IMR-90 (cell line): ENCODE measurements at regions not wholly inside any gene's neighbourhood (a gene's known extent, or its start where the extent isn't known, plus 50 kb on each side); places are given as distances from the start of the nearest gene placed in this dataset.

ENCODE experiments used
- ATAC-seq: fragments of 200-7000 bp; cut with Tn5 transposase; 2 replicates; pipeline ENCODE4 v1.9.1; 2020; ENCODE audit warnings: low read depth, mild to moderate bottlenecking, moderate library complexity
- BruUV-seq: library from RNA; stranded (reverse); fragments of 400-500 nt; replicated peaks from 2 replicates; lab custom pipeline; 2021; lab: Mats Ljungman, UMichigan
- CTCF ChIA-PET: fragments of 300-600 bp; formaldehyde crosslinking; extraction: SDS; loops from one replicate; lab custom pipeline; 2021; ENCODE audit warnings: antibody characterized with exemption; lab: Yijun Ruan, JAX
- POLR2A ChIA-PET: fragments of 300-600 bp; sonication (Branson Sonifier 250); formaldehyde crosslinking; loops from one replicate; lab custom pipeline; 2022; ENCODE audit warnings: antibody characterized with exemption; ENCODE audit not compliant: unreplicated experiment; lab: Charles Lee
- DNase-seq: peaks from one replicate; pipeline ENCODE4 v3.0.0; 2013
- H2AFZ ChIP-seq: replicated peaks from 2 replicates; pipeline ENCODE3; 2013; ENCODE audit warnings: low read length, mild to moderate bottlenecking; ENCODE audit not compliant: poor library complexity
- H2AK5ac ChIP-seq: 2 replicates; pipeline ENCODE4 v1.6.1; 2013; ENCODE audit warnings: low read depth, low read length, inconsistent platforms
- H2AK9ac ChIP-seq: replicated peaks from 2 replicates; pipeline ENCODE3; 2013; ENCODE audit warnings: mild to moderate bottlenecking, low read depth, low read length, moderate library complexity; ENCODE audit not compliant: poor library complexity
- H2BK120ac ChIP-seq: 2 replicates; pipeline ENCODE4 v1.6.1; 2013; ENCODE audit warnings: low read depth, low read length, inconsistent platforms
- H2BK15ac ChIP-seq: 3 replicates; pipeline ENCODE4 v1.6.1; 2013; ENCODE audit warnings: low read depth, low read length, inconsistent platforms
- H2BK20ac ChIP-seq: 2 replicates; pipeline ENCODE4 v1.6.1; 2013; ENCODE audit warnings: low read depth, mild to moderate bottlenecking, inconsistent platforms, low read length, moderate library complexity
- H2BK5ac ChIP-seq: 2 replicates; pipeline ENCODE4 v1.6.1; 2013; ENCODE audit warnings: mild to moderate bottlenecking, low read depth, low read length, inconsistent platforms; ENCODE audit not compliant: poor library complexity, severe bottlenecking
- H3K14ac ChIP-seq: replicated peaks from 2 replicates; pipeline ENCODE4 v1.6.1; 2013; ENCODE audit warnings: low read depth, low read length, inconsistent platforms
- H3K18ac ChIP-seq: 2 replicates; pipeline ENCODE4 v1.6.1; 2013; ENCODE audit warnings: low read depth, low read length, control low read depth
- H3K23ac ChIP-seq: 2 replicates; pipeline ENCODE4 v1.6.1; 2013; ENCODE audit warnings: low read depth, low read length, inconsistent platforms
- H3K27ac ChIP-seq: 2 replicates; pipeline ENCODE4 v1.5.1; 2013; ENCODE audit warnings: mild to moderate bottlenecking, control low read depth, low read length; ENCODE audit not compliant: insufficient read depth
- H3K27me3 ChIP-seq: 2 replicates; pipeline ENCODE4 v1.6.1; 2013; ENCODE audit warnings: low read length; ENCODE audit not compliant: control insufficient read depth, insufficient read depth
- H3K36me3 ChIP-seq: 2 replicates; pipeline ENCODE4 v1.6.1; 2013; ENCODE audit warnings: low read length, mixed read lengths; ENCODE audit not compliant: control insufficient read depth, insufficient read depth
- H3K4ac ChIP-seq: 2 replicates; pipeline ENCODE4 v1.6.1; 2013; ENCODE audit warnings: low read depth, low read length, inconsistent platforms
- H3K4me1 ChIP-seq: 2 replicates; pipeline ENCODE4 v1.6.1; 2013; ENCODE audit warnings: low read length, mixed read lengths; ENCODE audit not compliant: control insufficient read depth, insufficient read depth
- H3K4me2 ChIP-seq: 2 replicates; pipeline ENCODE4 v1.6.1; 2013; ENCODE audit warnings: low read depth, mild to moderate bottlenecking, control low read depth, low read length, moderate library complexity
- H3K4me3 ChIP-seq: 2 replicates; pipeline ENCODE4 v1.5.1; 2013; ENCODE audit warnings: low read depth, mild to moderate bottlenecking, control low read depth, low read length, moderate library complexity; ENCODE audit not compliant: insufficient read depth
- H3K56ac ChIP-seq: 2 replicates; pipeline ENCODE4 v1.6.1; 2013; ENCODE audit warnings: low read length, inconsistent platforms; ENCODE audit not compliant: insufficient read depth; ENCODE audit errors: extremely low read depth
- H3K79me1 ChIP-seq, 2 experiments: 2 replicates each; pipeline ENCODE4 v1.6.1; 2013; ENCODE audit warnings: low read length in 2 of 2, inconsistent platforms in 1 of 2, low read depth in 1 of 2
- H3K9ac ChIP-seq: 2 replicates; pipeline ENCODE4 v1.6.1; 2013; ENCODE audit warnings: low read depth, low read length, control low read depth
- H3K9me1 ChIP-seq: 2 replicates; pipeline ENCODE4 v1.6.1; 2013; ENCODE audit warnings: low read length, inconsistent platforms; ENCODE audit not compliant: insufficient read depth
- H3K9me3 ChIP-seq: 2 replicates; pipeline ENCODE4 v1.6.1; 2013; ENCODE audit warnings: low read length; ENCODE audit not compliant: control insufficient read depth, insufficient read depth
- H4K20me1 ChIP-seq: 2 replicates; pipeline ENCODE4 v1.6.1; 2013; ENCODE audit warnings: low read length, inconsistent platforms; ENCODE audit not compliant: insufficient read depth
- H4K5ac ChIP-seq: 2 replicates; pipeline ENCODE4 v1.6.1; 2013; ENCODE audit warnings: mild to moderate bottlenecking, low read depth, low read length, control low read depth
- H4K8ac ChIP-seq, 2 experiments: 2 replicates each; pipeline ENCODE4 v1.6.1; 2013; ENCODE audit warnings: low read depth in 2 of 2, low read length in 2 of 2, control low read depth in 1 of 2, inconsistent platforms in 1 of 2
- H4K91ac ChIP-seq: 2 replicates; pipeline ENCODE4 v1.6.1; 2013; ENCODE audit warnings: low read depth, low read length, inconsistent platforms; ENCODE audit not compliant: insufficient read depth
- BHLHE40 ChIP-seq: fragments of 150-350 bp; IDR thresholded peaks from 2 replicates; pipeline ENCODE4 v1.6.1; 2016; ENCODE audit warnings: mild to moderate bottlenecking, low read depth, low read length
- CEBPB ChIP-seq: IDR thresholded peaks from 2 replicates; pipeline ENCODE4 v1.6.1; 2012; ENCODE audit warnings: low read depth, low read length, improper control_type of control experiment
- CHD1 ChIP-seq: IDR thresholded peaks from 2 replicates; pipeline ENCODE4 v1.6.1; 2012; ENCODE audit warnings: low read depth, low read length, improper control_type of control experiment
- CTCF ChIP-seq: conservative IDR thresholded peaks from 2 replicates; pipeline ENCODE4 v1.5.1; 2012; ENCODE audit warnings: mild to moderate bottlenecking, low read depth, low read length, improper control_type of control experiment
- ELK1 ChIP-seq: fragments of 150-350 bp; IDR thresholded peaks from 2 replicates; pipeline ENCODE4 v1.6.1; 2016; ENCODE audit warnings: low read depth, mild to moderate bottlenecking, low read length, moderate library complexity, borderline replicate concordance
- FOS ChIP-seq: fragments of 150-350 bp; IDR thresholded peaks from 2 replicates; pipeline ENCODE4 v1.6.1; 2016; ENCODE audit warnings: low read depth, low read length
- MAFK ChIP-seq: IDR thresholded peaks from 2 replicates; pipeline ENCODE4 v1.6.1; 2012; ENCODE audit warnings: low read depth, low read length, improper control_type of control experiment
- MAZ ChIP-seq: IDR thresholded peaks from 2 replicates; pipeline ENCODE4 v1.6.1; 2012; ENCODE audit warnings: low read depth, mild to moderate bottlenecking, low read length, improper control_type of control experiment, moderate library complexity, borderline replicate concordance
- MXI1 ChIP-seq: IDR thresholded peaks from 2 replicates; pipeline ENCODE4 v1.6.1; 2012; ENCODE audit warnings: low read depth, mild to moderate bottlenecking, low read length, moderate library complexity, borderline replicate concordance
- NFE2L2 ChIP-seq: fragments of 150-350 bp; IDR thresholded peaks from 2 replicates; pipeline ENCODE4 v1.6.1; 2016; ENCODE audit warnings: low read depth, mild to moderate bottlenecking, low read length
- POLR2A ChIP-seq: IDR thresholded peaks from 2 replicates; pipeline ENCODE4 v1.6.1; 2012; ENCODE audit warnings: mild to moderate bottlenecking, low read depth, low read length
- RAD21 ChIP-seq: IDR thresholded peaks from 2 replicates; pipeline ENCODE4 v1.6.1; 2012; ENCODE audit warnings: low read length, improper control_type of control experiment
- RCOR1 ChIP-seq: IDR thresholded peaks from 2 replicates; pipeline ENCODE4 v1.6.1; 2012; ENCODE audit warnings: mild to moderate bottlenecking, low read length, improper control_type of control experiment; ENCODE audit not compliant: insufficient replicate concordance
- RFX5 ChIP-seq: IDR thresholded peaks from 2 replicates; pipeline ENCODE4 v1.8.0; 2012; ENCODE audit warnings: low read depth, mild to moderate bottlenecking, low read length, moderate library complexity
- SMC3 ChIP-seq: fragments of 150-350 bp; IDR thresholded peaks from 2 replicates; pipeline ENCODE4 v1.6.1; 2016; ENCODE audit warnings: low read depth, mild to moderate bottlenecking, antibody characterized with exemption, low read length, moderate library complexity
- USF2 ChIP-seq: fragments of 150-350 bp; IDR thresholded peaks from 2 replicates; pipeline ENCODE4 v1.6.1; 2017; ENCODE audit warnings: mild to moderate bottlenecking, antibody characterized with exemption, low read length, low read depth
- WGBS, 2 experiments: methylation state at CpG; one replicate each; pipeline versions ENCODE4 v1.1.5 to v1.1.7; 2013; ENCODE audit warnings: missing lambda C conversion rate in 2 of 2; ENCODE audit not compliant: insufficient read length in 1 of 2; ENCODE audit errors: extremely low coverage in 2 of 2; 5-methylcytosine and 5-hydroxymethylcytosine counted together
- dilution Hi-C: fragments of 300-500 bp; cut with HindIII; formaldehyde crosslinking; loops from one replicate; pipeline ENCODE4 v1.14.3; 2018; ENCODE audit warnings: low sequenced_read_pairs; ENCODE audit not compliant: unreplicated experiment
- in situ Hi-C: fragments of 300-500 bp; cut with MboI; formaldehyde crosslinking; loops from 3 replicates; pipeline ENCODE4 v1.14.3; 2019; ENCODE audit warnings: low sequenced_read_pairs, inconsistent platforms, mixed read lengths
- intact Hi-C: fragments of 100-400 bp; cut with micrococcal nuclease; formaldehyde crosslinking; loops from 2 replicates; pipeline ENCODE4 v1.10.0; 2022

- Histone ChIP-seq H3K4me1 (no peaks in the 10 kb centered on the region), H3K14ac (no peak overlapping the region), H3K27me3 (no peaks in the 10 kb centered on the region), H2BK20ac (no peak overlapping the region), H3K9ac (no peak overlapping the region), H2AK9ac (no peak overlapping the region), H2AK5ac (no peak overlapping the region), H3K79me1 (no peaks in the 10 kb centered on the region), H2BK120ac (no peak overlapping the region), H3K9me1 (no peaks in the 10 kb centered on the region), H2AFZ (no peak overlapping the region), H3K4me2 (no peak overlapping the region), H4K91ac (no peak overlapping the region), H3K4ac (no peak overlapping the region), H3K4me3 (no peak overlapping the region), H3K18ac (no peak overlapping the region), H2BK5ac (no peak overlapping the region), H3K23ac (no peak overlapping the region), H3K9me3 (peaks cover 42% of the 10 kb centered on the region), H2BK15ac (no peak overlapping the region), H3K27ac (no peak overlapping the region), H4K20me1 (no peaks in the 10 kb centered on the region), H3K56ac (no peak overlapping the region), H4K8ac (no peak overlapping the region), H3K36me3 (no peaks in the 10 kb centered on the region), H4K5ac (no peak overlapping the region)
- intact Hi-C loops (no loop called here), in situ Hi-C loops (no loop called here), dilution Hi-C loops (no loop called here)
- CTCF ChIA-PET = no interaction called here
- ATAC-seq (no peak), DNase-seq (no peak)
- WGBS, 2 experiments = 82% methylated on average over 2 of the region's 8 CpGs; no CpG with 5 or more reads in 1 of the 2 experiments
- no TSS peak for BruUV-seq
- TF ChIP-seq FOS (no peak), RCOR1 (no peak), ELK1 (no peak), MAFK (no peak), RFX5 (no peak), USF2 (no peak), POLR2A (no peak), RAD21 (no peak), CHD1 (no peak), CEBPB (no peak), SMC3 (no peak), MAZ (no peak), MXI1 (no peak), NFE2L2 (no peak), CTCF (no peak), BHLHE40 (no peak)
- POLR2A ChIA-PET = no interaction called here
Measured at GRCh38 chr10:128867819-128868218, 599.2 kb upstream of the MGMT start.
